GM19239 (cell line): ENCODE measurements at regions not wholly inside any gene's neighbourhood (a gene's known extent, or its start where the extent isn't known, plus 50 kb on each side); places are given as distances from the start of the nearest gene placed in this dataset.

ENCODE experiments used
- DNase-seq: peaks from one replicate; pipeline ENCODE4 v3.0.0; 2011; ENCODE audit warnings: low spot score; ENCODE audit not compliant: insufficient read length
- FAIRE-seq: peaks from 2 replicates; lab custom pipeline; 2011; peaks lifted over from hg19 to GRCh38; lab: Jason Lieb, UNC

- DNase-seq (no peak), FAIRE-seq (no peak)
Measured at GRCh38 chr20:60888771-60889170, 363.3 kb upstream of the CDH4 start.

DNA sequence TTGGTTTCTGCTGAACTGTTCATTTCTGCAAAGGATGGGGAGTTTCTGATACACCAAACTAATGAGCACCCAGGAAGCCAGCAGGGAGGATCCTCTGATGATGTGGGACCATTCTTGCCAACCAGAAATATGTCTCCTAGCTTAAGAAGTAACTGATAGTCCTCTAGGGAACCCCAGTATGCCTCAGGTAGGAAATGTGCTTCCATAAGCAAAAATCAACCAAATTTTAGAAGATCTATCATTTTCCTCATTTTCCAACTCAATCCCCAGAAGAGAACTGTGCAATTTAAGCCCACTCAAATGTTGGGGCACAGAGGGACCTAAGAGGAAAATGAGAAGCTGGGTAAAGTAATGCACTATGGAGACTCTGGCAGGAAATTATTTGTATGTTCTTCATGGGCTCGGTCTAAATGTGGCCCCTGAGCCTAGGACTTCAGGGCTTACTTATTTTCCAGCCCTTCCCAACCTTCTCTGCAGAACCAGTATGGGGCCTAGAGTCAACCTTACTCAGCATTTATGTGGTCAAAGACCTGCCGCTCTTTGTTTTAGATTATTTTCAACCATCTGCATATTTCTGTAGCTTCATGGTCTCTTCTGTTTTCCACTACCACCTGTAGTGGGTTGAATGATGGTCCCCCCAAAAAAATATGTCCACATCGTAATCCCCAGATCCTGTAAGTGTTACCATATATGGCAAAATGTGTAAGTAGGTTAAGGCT is 359.8 kb upstream of the CDH4 start:
- FAIRE-seq, result no peak
- no peak for DNase-seq

- no peak for FAIRE-seq
- DNase-seq, result no peak
Measured at GRCh38 chr20:60894091-60894490, 358.0 kb upstream of the CDH4 start.

DNA sequence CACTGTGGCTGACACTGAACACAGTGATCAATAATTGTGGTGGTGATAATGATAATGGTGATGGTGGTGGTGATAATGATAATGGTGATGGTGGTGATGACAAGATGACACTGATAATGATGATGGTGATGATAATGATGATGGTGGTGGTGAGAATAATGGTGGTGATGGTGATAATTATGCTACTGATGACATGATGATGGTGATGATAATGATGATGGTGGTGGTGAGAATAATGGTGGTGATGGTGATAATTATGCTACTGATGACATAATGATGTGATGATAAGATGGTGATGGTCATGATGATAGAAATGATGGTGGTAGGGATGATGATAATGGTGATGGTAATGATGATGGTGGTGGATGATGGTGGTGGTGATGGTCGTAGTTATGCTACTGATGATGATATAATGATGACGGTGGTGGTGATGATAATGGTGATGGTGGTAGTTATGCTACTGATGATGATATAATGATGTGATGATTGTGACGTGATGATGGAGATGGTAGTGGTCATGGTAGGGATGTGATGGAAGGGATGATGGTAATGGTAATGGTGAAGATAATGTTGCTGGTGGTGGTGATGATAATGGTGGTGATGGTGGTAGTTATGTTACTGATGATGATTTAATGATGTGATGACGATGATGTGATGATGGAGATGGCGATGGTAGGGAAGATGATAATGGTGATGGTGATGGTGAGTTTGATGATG is 356.5 kb upstream of the CDH4 start:
- DNase-seq (no peak), FAIRE-seq (no peak)

DNA sequence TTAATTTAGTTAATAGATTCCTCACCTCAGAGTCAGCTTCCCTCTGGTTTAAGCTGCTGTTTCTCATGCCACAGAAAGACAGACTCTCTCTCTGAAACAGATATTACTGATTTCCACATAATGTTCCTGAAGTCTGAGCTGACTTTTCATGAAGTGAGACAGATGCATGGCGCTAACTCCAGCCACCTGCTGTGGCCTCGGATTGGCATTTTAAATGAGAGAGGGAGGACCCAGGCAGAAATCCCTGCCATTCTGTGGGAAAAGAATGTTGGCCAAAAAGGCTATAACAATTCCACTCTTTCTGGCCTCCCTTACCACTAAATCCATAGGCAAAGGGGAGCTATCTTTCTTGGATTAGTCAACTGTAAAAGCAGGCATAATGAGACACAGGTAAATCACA is 354.1 kb upstream of the CDH4 start:
- DNase-seq, result no peak
- FAIRE-seq, result no peak

DNA sequence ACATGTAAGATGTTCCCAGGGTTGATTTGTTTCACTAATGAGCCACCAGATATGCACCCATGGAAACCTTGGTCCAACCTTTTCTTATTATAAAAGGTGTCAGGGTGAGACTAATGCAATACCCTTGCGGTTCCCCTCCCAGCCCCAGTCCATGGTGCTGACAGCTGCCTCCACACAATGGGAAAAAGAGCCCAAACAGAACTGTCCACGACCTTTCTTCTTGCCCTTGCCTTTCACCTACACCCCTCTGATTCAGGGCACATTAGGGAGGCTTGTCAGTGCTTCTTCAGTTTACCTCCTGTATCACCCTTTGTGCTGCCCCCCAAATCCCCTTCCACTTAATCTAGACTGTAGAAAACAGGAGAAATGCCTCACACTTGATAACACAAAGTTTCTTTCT is 352.7 kb upstream of the CDH4 start:
- no peak for FAIRE-seq

GRCh38 chr20:60900618-60901017 is 351.4 kb upstream of the CDH4 start:
- FAIRE-seq (no peak), DNase-seq (no peak)

More for the DNA sequence above, 352.7 kb upstream of the CDH4 start:
- no peak for DNase-seq

DNA sequence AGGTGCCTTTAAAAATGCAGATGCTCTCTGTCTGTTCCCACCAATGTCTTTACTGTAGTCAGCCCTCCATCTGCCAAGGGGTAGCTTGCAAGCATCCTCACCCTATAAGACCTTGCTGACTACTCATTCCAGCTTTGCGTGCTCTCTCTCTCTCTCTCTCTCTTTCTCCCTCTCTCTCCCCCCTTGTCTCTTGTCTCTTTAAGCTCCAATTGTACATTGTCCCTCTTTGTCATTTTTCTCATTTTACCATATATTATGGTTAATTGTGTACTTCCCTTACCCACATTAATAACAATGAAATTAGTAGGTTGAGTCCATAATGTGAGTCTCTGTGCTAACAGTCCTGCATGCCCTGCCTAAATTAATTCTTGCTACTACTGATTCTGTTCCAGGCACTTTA is 350.2 kb upstream of the CDH4 start:
- DNase-seq (no peak), FAIRE-seq (no peak)

DNA sequence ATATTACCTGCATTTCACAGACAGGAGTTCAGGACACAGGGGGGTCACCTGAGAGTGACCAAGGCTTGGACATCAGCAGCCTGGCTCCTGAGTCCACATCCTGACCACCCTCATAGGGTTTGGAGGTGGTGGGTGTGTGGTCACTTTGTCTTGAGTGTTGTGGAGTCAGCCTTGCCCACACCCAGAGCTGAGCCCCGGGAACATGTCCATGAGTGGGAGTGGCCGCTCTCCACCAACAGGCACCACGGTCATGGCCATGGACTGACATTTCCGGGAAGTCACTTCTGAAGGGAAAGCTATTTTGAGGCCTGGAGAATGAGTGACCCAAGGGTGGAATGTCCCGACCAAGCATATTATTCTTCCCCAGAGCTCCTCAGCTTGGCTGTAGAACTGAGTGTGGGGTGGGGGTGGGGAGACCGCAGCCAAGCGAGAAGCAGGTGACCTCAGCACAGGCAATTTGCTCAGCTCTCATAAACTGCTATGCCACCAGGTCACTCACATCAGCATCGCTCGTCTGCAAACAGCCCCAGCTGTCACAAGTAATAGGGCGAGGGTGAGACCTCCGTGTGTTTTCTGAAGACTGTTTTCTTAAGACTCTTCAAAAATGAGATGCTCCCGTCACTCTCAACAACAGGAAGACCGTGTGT is 348.6 kb upstream of the CDH4 start:
- FAIRE-seq, result no peak

DNA sequence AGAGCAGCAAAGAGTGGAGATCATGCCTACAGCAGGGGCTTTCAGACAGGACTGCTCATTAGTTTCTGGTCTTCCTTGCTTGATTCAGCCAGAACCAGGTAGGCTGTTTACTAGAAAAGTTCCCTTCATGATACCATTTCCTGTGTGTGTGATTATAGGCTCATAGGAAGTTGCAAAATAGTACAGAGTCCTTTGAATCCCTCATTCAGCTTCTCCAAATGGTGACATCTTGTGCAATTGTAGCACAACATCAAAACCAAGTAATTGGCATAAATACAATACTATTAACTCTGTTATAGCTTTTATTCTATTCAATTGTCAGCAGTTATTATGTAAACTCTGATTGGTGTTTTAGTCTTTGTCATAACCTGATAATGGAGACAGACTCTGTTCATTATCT is 347.3 kb upstream of the CDH4 start:
- DNase-seq (no peak), FAIRE-seq (no peak)

More for the DNA sequence above, 348.6 kb upstream of the CDH4 start:
- no peak for DNase-seq

DNA sequence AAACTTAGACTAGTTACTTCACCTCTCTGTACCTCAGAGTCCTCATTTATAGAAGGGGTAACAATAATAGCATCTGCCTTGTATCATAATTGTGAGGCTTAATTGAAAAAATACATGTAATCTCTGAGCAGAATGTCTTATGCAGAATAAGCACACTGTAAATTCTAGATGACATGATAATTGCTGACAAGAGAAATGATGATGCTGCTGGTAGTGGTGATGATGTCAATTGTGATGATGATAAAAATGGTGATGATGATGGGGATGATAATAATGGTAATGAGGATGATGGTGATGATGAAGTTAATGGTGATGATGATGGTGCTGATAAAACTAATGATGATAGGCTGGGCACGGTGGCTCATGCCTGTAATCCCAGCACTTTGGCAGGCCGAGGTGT is 346.1 kb upstream of the CDH4 start:
- no peak for FAIRE-seq

GRCh38 chr20:60906555-60906954 is 345.5 kb upstream of the CDH4 start:
- no peak for DNase-seq
- no peak for FAIRE-seq

More for the DNA sequence above, 346.1 kb upstream of the CDH4 start:
- DNase-seq, result no peak

DNA sequence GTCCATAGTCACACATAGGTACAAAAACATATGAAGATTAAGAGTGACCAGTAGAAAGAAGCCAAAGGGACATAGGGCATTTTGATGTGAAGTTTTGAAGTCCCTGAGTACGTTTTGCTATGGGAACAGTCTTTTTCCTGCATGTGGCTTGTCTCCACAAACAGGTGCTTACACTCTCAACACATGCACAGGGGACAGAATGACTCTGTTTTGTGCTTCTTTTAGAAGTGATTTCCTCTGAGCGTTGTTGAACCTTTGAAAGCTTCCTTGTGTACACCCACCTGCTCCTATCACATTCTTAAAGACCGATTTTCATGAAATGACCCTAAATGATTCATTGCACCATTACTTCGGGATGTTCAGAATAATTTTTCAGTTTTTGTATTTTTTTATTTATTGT is 338.8 kb upstream of the CDH4 start:
- no peak for FAIRE-seq
- DNase-seq, result no peak

- FAIRE-seq (no peak), DNase-seq (no peak)
Measured at GRCh38 chr20:60921022-60921622, 330.9 kb upstream of the CDH4 start.

DNA sequence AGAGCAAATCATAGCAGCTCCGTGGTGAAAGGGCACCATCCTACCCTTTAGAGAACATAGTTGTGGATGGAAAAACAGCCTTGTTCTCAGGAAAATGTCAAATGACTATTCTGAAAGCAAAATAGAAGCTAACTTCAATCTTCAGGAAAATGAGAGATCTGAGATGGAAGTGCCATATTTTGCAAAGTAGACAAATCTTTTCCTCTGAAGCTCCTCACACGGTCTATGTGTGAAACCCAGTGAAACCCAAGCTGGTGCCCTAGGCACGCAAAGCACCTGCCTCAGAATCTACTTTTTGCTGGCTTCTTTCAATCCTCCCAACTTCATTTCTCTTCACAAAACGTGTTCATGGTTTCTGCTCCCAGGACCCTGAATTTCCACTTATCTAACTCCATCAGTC is 325.2 kb upstream of the CDH4 start:
- no peak for FAIRE-seq

DNA sequence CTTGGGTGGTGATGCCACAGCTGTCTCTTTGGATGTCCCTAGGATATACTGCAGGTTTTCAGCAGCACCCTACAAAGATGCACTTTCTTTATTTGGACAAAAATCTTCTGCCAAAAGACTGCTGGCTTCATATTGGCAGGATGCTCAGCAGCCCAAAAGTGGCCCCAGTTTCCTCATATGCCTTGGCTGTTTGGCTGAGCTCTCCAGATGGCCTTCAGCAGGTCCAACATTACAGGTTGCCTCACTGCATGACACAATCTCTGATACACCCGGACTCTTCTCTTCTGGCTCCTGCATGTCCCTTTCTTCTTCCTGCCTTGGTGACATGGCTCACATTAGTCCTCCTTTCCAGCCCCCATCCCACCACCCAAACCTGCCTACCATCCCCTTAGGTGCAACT is 323.7 kb upstream of the CDH4 start:
- FAIRE-seq (no peak), DNase-seq (no peak)

More for the DNA sequence above, 325.2 kb upstream of the CDH4 start:
- DNase-seq, result no peak

DNA sequence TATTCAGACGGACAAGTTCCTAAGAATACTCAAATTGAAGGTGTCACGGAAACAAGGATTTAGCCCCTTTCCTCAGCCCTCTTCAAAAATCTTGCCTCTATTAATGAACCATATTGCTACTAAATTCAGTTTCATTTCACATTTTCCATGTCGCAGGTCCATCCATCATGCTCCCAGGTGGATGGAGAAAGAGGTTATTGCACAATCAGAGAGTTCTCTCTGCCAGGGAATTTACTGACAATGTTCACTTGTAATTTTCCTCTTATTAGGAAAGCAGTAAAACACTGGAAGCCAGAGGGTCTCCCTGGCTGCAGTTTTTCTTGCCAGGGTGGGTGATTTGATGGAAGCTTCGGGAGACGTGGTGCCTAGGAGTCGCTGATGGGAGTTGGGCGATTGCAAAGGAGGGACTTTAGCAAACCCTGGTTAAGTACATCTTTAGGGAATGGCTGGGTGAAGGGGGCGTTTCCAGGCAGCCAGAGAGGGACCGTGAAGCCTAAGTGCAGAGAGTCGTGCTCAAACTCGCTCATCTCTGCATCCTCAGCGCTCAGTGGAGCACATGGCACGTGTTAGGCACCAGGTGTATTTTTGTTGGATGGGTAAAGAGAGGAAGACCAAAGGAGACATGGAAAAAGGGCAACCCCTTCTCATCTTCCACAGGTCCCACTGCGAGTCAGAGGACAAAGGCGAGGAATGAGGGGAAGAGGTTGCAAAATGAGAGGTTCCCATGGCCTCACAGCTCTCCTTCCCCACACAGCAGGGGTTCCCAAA is 321.9 kb upstream of the CDH4 start:
- FAIRE-seq, result no peak

GRCh38 chr20:60931696-60932095 is 320.4 kb upstream of the CDH4 start:
- FAIRE-seq, result no peak
- DNase-seq, result no peak

More for the DNA sequence above, 321.9 kb upstream of the CDH4 start:
- DNase-seq, result no peak

GRCh38 chr20:60934724-60935123 is 317.3 kb upstream of the CDH4 start:
- DNase-seq (no peak), FAIRE-seq (no peak)

DNA sequence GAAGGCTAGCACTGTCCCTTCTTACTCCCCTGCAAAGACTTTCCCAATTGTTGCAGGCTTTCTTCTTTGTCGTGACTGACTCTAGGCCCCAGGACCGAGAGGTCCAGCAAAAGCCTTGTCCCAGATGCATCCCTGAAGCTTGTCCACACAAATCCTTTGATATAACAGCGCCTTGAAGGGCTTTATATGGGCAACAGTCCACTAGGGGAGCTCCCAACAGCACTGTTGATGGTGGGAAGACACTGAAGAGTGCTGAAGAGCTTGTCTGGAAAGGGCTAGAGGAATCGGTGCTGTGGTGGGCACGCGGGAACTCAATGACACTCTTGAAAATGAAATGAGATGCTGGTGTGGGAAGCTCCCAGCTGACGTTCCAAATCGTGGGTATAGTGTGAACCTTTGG is 316.1 kb upstream of the CDH4 start:
- no peak for FAIRE-seq
- DNase-seq, result no peak
